ENCODE measurements at regions not wholly inside any gene's neighbourhood (a gene's known extent, or its start where the extent isn't known, plus 50 kb on each side); places are given as distances from the start of the nearest gene placed in this dataset.
"Not testable (repeated sequence)": the region's sequence is repeated elsewhere in the genome, so short reads cannot be mapped to it uniquely, and the experiment has no call there.

DNA sequence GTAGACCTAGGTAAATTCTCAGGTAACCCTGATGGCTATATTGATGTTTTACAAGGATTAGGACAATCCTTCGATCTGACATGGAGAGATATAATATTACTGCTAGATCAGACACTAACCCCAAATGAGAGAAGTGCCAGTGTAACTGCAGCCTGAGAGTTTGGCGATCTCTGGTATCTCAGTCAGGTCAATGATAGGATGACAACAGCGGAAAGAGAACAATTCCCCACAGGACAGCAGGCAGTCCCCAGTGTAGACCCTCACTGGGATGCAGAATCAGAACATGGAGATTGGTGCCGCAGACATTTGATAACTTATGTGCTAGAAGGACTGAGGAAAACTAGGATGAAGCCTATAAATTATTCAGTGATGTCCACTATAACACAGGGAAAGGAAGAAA lies 228.4 kb upstream of the CWC22 start:
- not testable (repeated sequence) for TF ChIP-seq POLR2A (IDR thresholded peaks at IDR 0.05; ENCODE audit: low read depth, low read length); POLR2AphosphoS5 (IDR thresholded peaks at IDR 0.05; ENCODE audit: low read depth, low read length); TAF1 (IDR thresholded peaks at IDR 0.05; ENCODE audit: low read depth, low read length); SPI1 (IDR thresholded peaks at IDR 0.05; ENCODE audit: low read depth, low read length); POU2F2 (IDR thresholded peaks at IDR 0.05; ENCODE audit: low read depth, low read length); PAX5 (IDR thresholded peaks at IDR 0.05; ENCODE audit: insufficient read depth, low read length, severe bottlenecking)
